Naive thymus-derived CD4-positive, alpha-beta T cell (primary cell): ENCODE measurements at regions not wholly inside any gene's neighbourhood (a gene's known extent, or its start where the extent isn't known, plus 50 kb on each side); places are given as distances from the start of the nearest gene placed in this dataset.

Experiments used
- ATAC-seq: fragments of 150-1000 bp; cut with Tn5 transposase; 2 replicates; pipeline ENCODE4 v1.10.0; 2021; ENCODE audit warnings: mild to moderate bottlenecking, moderate library complexity
- CTCF ChIA-PET: fragments of 350-600 bp; sonication (Branson Sonifier 250); formaldehyde crosslinking; loops from one replicate; lab custom pipeline; 2021; ENCODE audit warnings: antibody characterized with exemption; lab: Charles Lee
- POLR2A ChIA-PET: fragments of 350-600 bp; sonication (Branson Sonifier 250); formaldehyde crosslinking; loops from one replicate; lab custom pipeline; 2021; ENCODE audit warnings: antibody characterized with exemption, inconsistent platforms; lab: Charles Lee
- DNase-seq, 9 donors: peaks; one replicate each; pipeline versions ENCODE4 v3.0.0 to v3.0.0-alpha.2; 2020 to 2022; ENCODE audit warnings: mixed read lengths in 1 of 9
- H3K27ac ChIP-seq: one replicate; pipeline ENCODE4 v1.7.0; 2013; ENCODE audit warnings: mild to moderate bottlenecking, low read depth, low read length, moderate library complexity
- H3K27me3 ChIP-seq, 2 donors: one replicate each; pipeline ENCODE4 v1.7.0; 2013; ENCODE audit warnings: low read length in 2 of 2, mild to moderate bottlenecking in 2 of 2, moderate library complexity in 2 of 2; ENCODE audit not compliant: control insufficient read depth in 2 of 2, insufficient read depth in 2 of 2
- H3K36me3 ChIP-seq, 3 experiments: 1 replicate in 2 of 3; 2 replicates in 1 of 3; pipeline ENCODE4 v1.7.0; 2013; ENCODE audit warnings: low read length in 3 of 3, mild to moderate bottlenecking in 3 of 3, moderate library complexity in 1 of 3; ENCODE audit not compliant: insufficient read depth in 3 of 3, control insufficient read depth in 2 of 3
- H3K4me1 ChIP-seq, 2 donors: one replicate each; pipeline ENCODE4 v1.7.0; 2013; ENCODE audit warnings: low read length in 2 of 2, mild to moderate bottlenecking in 2 of 2, moderate library complexity in 1 of 2; ENCODE audit not compliant: control insufficient read depth in 2 of 2, insufficient read depth in 2 of 2
- H3K4me3 ChIP-seq: 2 replicates; pipeline ENCODE4 v1.7.0; 2013; ENCODE audit warnings: mild to moderate bottlenecking, low read length
- H3K9me3 ChIP-seq, 3 experiments: 1 replicate in 2 of 3; 2 replicates in 1 of 3; pipeline ENCODE4 v1.7.0; 2013; ENCODE audit warnings: low read length in 3 of 3; ENCODE audit not compliant: control insufficient read depth in 2 of 3
- H3K27ac Mint-ChIP-seq, 9 donors: one replicate each; pipeline ENCODE4 v1.8.0; 2020 to 2022; ENCODE audit warnings: mixed read lengths in 9 of 9, mild to moderate bottlenecking in 8 of 9, moderate library complexity in 5 of 9, inconsistent platforms in 2 of 9
- H3K27me3 Mint-ChIP-seq, 5 donors: one replicate each; pipeline ENCODE4 v1.8.0; 2021 to 2022; ENCODE audit warnings: mixed read lengths in 5 of 5, mild to moderate bottlenecking in 1 of 5
- H3K36me3 Mint-ChIP-seq, 5 donors: one replicate each; pipeline ENCODE4 v1.8.0; 2020 to 2022; ENCODE audit warnings: mixed read lengths in 5 of 5, mild to moderate bottlenecking in 3 of 5, inconsistent platforms in 1 of 5
- H3K4me1 Mint-ChIP-seq, 7 donors: one replicate each; pipeline ENCODE4 v1.8.0; 2020 to 2022; ENCODE audit warnings: mixed read lengths in 7 of 7, mild to moderate bottlenecking in 3 of 7, inconsistent platforms in 1 of 7
- H3K4me3 Mint-ChIP-seq, 10 donors: one replicate each; pipeline ENCODE4 v1.8.0; 2020 to 2022; ENCODE audit warnings: mild to moderate bottlenecking in 10 of 10, mixed read lengths in 10 of 10, moderate library complexity in 6 of 10, inconsistent platforms in 2 of 10
- H3K9me3 Mint-ChIP-seq, 11 donors: one replicate each; pipeline ENCODE4 v1.8.0; 2020 to 2022; ENCODE audit warnings: mixed read lengths in 11 of 11, mild to moderate bottlenecking in 4 of 11, inconsistent platforms in 1 of 11, moderate library complexity in 1 of 11
- intact Hi-C, 2 donors: fragments of 100-400 bp; cut with micrococcal nuclease; formaldehyde crosslinking; loops; one replicate each; pipeline ENCODE4 v1.15.1; 2023

DNA sequence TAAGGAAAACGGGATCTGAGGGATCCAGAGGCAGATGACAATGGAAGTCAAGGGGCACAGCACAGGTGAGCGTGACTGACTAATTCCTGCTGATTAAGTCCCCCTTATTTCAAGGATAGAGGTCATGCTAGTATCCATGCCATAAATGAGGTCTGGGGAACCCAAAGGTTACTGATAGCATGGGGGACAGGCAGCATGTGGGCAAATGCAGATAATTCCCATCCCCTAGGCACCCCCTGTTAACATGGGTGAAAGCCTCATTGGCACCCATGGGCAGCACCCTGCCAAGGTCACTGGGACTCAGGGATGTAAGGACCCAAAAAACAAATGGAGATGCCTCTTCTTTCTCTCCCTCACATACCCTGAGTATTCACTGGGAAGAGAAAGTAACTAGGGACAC, 139.7 kb downstream of the WDR11 start:
- H3K4me3 ChIP-seq, result no peak overlapping the region
- CTCF ChIA-PET, result no interaction called here
- peaks cover 0 to 7% (median 0%) of the 10 kb centered on the region in 7 donors for H3K4me1 Mint-ChIP-seq
- H3K4me1 ChIP-seq, result no peaks in the 10 kb centered on the region
- no peak overlapping the region for H3K4me3 Mint-ChIP-seq
- H3K36me3 ChIP-seq, result no peaks in the 10 kb centered on the region
- POLR2A ChIA-PET, result no interaction called here
- H3K27me3 ChIP-seq, result no peaks in the 10 kb centered on the region
- no peak overlapping the region for H3K27ac ChIP-seq
- peaks cover 0 to 35% (median 21%) of the 10 kb centered on the region in 5 donors for H3K27me3 Mint-ChIP-seq
- ATAC-seq, result no peak
- intact Hi-C loops, result no loop called here
- peaks cover 0 to 13% (median 0%) of the 10 kb centered on the region in 5 donors for H3K36me3 Mint-ChIP-seq
- DNase-seq, result no peak
- H3K27ac Mint-ChIP-seq, result no peak overlapping the region
- H3K9me3 Mint-ChIP-seq, result peaks cover 3 to 60% (median 18%) of the 10 kb centered on the region in 11 donors
- H3K9me3 ChIP-seq, result peaks cover 0 to 9% (median 0%) of the 10 kb centered on the region in 3 experiments

DNA sequence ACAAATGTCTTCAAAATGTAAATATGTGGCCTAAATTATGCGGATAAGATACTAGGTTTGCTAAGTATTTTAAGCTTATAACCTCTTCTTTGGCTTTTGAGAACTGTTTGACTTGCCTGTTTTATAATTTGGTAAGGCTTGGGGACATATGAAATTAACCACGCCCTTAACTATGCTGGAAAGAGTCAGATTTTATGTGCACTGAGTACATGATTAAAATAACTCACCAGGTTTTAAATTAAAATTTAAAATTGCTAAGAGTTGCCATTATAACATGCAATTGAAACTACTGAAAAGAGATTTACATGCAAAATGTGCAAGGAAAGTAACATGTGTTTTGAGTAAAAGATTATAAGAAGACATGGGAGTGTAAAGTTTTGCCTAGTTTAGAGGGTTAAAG, 141.9 kb downstream of the WDR11 start:
- peaks cover 0 to 13% (median 0%) of the 10 kb centered on the region in 5 donors for H3K36me3 Mint-ChIP-seq
- intact Hi-C loops, result no loop called here
- ChIA-PET POLR2A (no interaction called here), CTCF (no interaction called here)
- Histone ChIP-seq H3K9me3 (peaks cover 0 to 5% (median 0%) of the 10 kb centered on the region in 3 experiments), H3K27me3 (no peaks in the 10 kb centered on the region), H3K4me3 (no peak overlapping the region), H3K27ac (no peak overlapping the region), H3K36me3 (no peaks in the 10 kb centered on the region), H3K4me1 (no peaks in the 10 kb centered on the region)
- no peak for ATAC-seq
- H3K27me3 Mint-ChIP-seq, result peaks cover 0 to 28% (median 18%) of the 10 kb centered on the region in 5 donors
- no peak for DNase-seq
- H3K4me1 Mint-ChIP-seq, result peaks cover 0 to 7% (median 0%) of the 10 kb centered on the region in 7 donors
- H3K9me3 Mint-ChIP-seq, result peaks cover 0 to 69% (median 15%) of the 10 kb centered on the region in 11 donors
- H3K27ac Mint-ChIP-seq, result no peak overlapping the region
- H3K4me3 Mint-ChIP-seq, result no peak overlapping the region

DNA sequence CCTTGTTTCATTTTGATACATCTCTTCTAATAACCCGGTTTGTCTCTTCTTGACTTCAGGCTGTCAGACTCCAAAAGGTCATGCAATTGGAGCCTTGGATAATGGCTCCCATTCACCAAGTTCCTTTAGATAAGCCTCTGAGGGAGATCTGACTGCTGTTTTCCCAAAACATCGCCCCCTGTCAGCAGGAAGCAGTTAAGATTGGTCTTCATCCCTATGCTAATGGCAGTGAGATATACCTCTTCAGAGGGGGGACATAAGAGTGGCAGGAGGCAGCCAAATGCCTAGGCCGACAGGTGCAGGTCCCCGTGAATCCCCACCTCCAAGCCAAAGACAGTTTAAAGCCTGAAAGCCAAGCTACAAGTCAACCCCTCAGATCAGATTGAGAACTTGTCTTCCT, 144.6 kb downstream of the WDR11 start:
- H3K4me3 ChIP-seq, result no peak overlapping the region
- no peaks in the 10 kb centered on the region for H3K4me1 Mint-ChIP-seq
- H3K27me3 Mint-ChIP-seq, result peaks cover 0 to 25% (median 5%) of the 10 kb centered on the region in 5 donors
- no peaks in the 10 kb centered on the region for H3K27me3 ChIP-seq
- CTCF ChIA-PET, result no interaction called here
- no peaks in the 10 kb centered on the region for H3K4me1 ChIP-seq
- H3K36me3 Mint-ChIP-seq, result no peaks in the 10 kb centered on the region
- H3K9me3 Mint-ChIP-seq, result peaks cover 0 to 43% (median 11%) of the 10 kb centered on the region in 11 donors
- H3K27ac Mint-ChIP-seq, result no peak overlapping the region
- H3K9me3 ChIP-seq, result no peaks in the 10 kb centered on the region
- no peak overlapping the region for H3K27ac ChIP-seq
- POLR2A ChIA-PET, result no interaction called here
- ATAC-seq (no peak), DNase-seq (no peak)
- H3K4me3 Mint-ChIP-seq, result no peak overlapping the region
- intact Hi-C loops, result no loop called here
- H3K36me3 ChIP-seq, result no peaks in the 10 kb centered on the region

DNA sequence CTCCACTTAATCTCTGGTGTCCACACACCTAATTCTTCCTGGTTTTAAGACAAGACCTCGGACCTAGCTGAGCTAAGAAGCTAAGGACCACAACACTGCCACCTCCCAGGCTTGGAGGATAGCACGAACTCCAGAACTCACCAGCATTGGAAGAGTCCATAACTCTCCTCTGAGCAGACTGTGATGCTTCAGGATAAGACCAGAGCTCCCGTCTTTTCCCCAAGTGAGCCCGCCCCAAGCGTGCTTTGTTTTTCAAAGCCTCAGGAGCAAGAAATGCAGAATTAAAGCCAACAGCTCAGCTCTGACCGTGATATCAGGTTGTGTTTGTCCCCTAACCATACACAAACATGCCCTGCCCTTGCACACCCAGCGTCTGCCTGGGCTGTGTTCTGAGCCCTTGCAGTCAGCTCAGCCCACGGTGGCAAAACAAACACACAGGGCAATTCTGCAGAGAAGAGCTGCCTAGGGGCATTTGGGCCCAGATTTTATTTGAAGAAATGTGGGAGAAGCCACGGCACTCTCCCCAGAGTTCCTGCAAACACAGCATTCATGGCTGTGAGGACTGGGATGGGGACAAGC, 145.4 kb downstream of the WDR11 start:
- Mint-ChIP-seq H3K36me3 (no peaks in the 10 kb centered on the region), H3K9me3 (peaks cover 0 to 38% (median 9%) of the 10 kb centered on the region in 11 donors), H3K4me3 (no peak overlapping the region), H3K27me3 (peaks cover 0 to 21% (median 5%) of the 10 kb centered on the region in 5 donors), H3K4me1 (no peaks in the 10 kb centered on the region), H3K27ac (no peak overlapping the region)
- ChIA-PET POLR2A (no interaction called here), CTCF (no interaction called here)
- no peak overlapping the region for H3K27ac ChIP-seq
- intact Hi-C loops, result no loop called here
- H3K4me1 ChIP-seq, result no peaks in the 10 kb centered on the region
- H3K36me3 ChIP-seq, result no peaks in the 10 kb centered on the region
- H3K9me3 ChIP-seq, result no peaks in the 10 kb centered on the region
- no peaks in the 10 kb centered on the region for H3K27me3 ChIP-seq
- DNase-seq, result no peak
- no peak overlapping the region for H3K4me3 ChIP-seq
- ATAC-seq, result no peak

DNA sequence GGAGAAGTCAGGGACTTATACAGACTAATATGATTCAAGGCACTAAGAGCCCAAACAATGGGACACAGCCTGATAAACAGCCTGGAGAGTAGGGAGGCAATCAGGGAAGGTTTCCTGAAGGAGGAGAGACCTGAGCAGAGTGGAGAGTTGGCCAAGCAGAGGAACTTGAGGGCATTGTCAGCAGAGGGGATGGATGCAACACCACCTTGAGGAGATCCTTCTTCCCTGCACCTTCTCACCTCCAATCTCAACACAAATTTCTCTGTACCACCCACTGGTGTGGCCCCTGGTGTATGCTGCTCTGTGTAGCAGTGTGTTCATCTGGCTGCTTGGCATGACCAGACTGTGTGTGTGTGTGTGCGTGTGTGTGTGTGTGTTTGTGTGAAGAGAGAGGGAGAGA, 146.2 kb downstream of the WDR11 start:
- Histone ChIP-seq H3K4me1 (no peaks in the 10 kb centered on the region), H3K4me3 (no peak overlapping the region), H3K27me3 (no peaks in the 10 kb centered on the region), H3K36me3 (no peaks in the 10 kb centered on the region), H3K9me3 (no peaks in the 10 kb centered on the region), H3K27ac (no peak overlapping the region)
- no peak overlapping the region for H3K4me3 Mint-ChIP-seq
- H3K4me1 Mint-ChIP-seq, result peaks cover 0 to 1% (median 0%) of the 10 kb centered on the region in 7 donors
- ChIA-PET CTCF (no interaction called here), POLR2A (no interaction called here)
- peaks cover 0 to 21% (median 5%) of the 10 kb centered on the region in 5 donors for H3K27me3 Mint-ChIP-seq
- peaks cover 0 to 33% (median 9%) of the 10 kb centered on the region in 11 donors for H3K9me3 Mint-ChIP-seq
- no peak overlapping the region for H3K27ac Mint-ChIP-seq
- ATAC-seq, result no peak
- no peak for DNase-seq
- intact Hi-C loops, result no loop called here
- H3K36me3 Mint-ChIP-seq, result no peaks in the 10 kb centered on the region

DNA sequence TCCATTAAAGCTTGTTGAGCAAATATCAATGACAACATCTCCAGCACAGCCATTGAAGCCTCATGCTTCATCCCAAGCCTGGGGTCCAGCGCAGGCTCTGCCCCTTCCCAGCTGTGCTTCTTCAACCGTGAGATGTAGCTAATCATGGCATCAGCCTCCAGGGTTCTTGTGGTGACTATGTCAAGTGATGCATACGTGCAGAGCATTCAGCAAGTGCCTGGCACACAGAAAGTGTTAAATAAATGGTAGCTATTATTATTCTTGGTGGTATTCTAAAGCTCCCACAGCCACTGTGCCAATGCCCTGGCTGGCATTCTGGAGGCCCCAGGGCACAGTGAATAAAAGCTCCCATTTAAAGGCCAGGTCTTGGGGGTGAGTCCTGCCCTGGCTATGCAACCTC, 146.6 kb downstream of the WDR11 start:
- peaks cover 0 to 1% (median 0%) of the 10 kb centered on the region in 7 donors for H3K4me1 Mint-ChIP-seq
- DNase-seq (no peak), ATAC-seq (no peak)
- POLR2A ChIA-PET, result no interaction called here
- H3K9me3 ChIP-seq, result no peaks in the 10 kb centered on the region
- H3K36me3 Mint-ChIP-seq, result no peaks in the 10 kb centered on the region
- no peaks in the 10 kb centered on the region for H3K36me3 ChIP-seq
- H3K4me1 ChIP-seq, result no peaks in the 10 kb centered on the region
- CTCF ChIA-PET, result no interaction called here
- H3K9me3 Mint-ChIP-seq, result peaks cover 0 to 30% (median 6%) of the 10 kb centered on the region in 11 donors
- intact Hi-C loops, result no loop called here
- H3K4me3 ChIP-seq, result no peak overlapping the region
- peaks cover 0 to 21% (median 5%) of the 10 kb centered on the region in 5 donors for H3K27me3 Mint-ChIP-seq
- H3K27ac Mint-ChIP-seq, result no peak overlapping the region
- H3K4me3 Mint-ChIP-seq, result no peak overlapping the region
- H3K27me3 ChIP-seq, result no peaks in the 10 kb centered on the region
- no peak overlapping the region for H3K27ac ChIP-seq

DNA sequence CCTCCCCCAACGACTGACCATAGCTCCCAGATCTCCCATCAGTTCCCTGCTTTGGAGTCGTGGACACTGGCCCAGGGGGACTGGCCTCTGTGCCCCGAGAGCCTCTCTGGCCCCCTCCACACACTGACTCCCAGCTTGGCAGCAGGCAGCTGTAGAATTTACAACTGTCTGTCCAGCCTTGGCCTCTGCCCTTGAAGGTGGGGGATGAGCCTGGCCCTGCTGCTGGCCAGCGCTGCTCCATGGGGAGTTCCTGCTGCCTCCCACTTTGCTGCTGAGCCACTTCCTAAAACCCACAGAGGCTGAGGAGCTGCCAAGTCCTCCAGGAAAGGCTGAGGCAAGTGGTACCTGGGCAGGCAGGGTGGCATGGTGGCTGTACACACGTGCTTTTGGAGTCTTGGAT, 147.1 kb downstream of the WDR11 start:
- no peaks in the 10 kb centered on the region for H3K4me1 ChIP-seq
- H3K27me3 ChIP-seq, result no peaks in the 10 kb centered on the region
- Mint-ChIP-seq H3K36me3 (no peaks in the 10 kb centered on the region), H3K9me3 (peaks cover 0 to 30% (median 6%) of the 10 kb centered on the region in 11 donors), H3K4me3 (no peak overlapping the region), H3K27ac (no peak overlapping the region), H3K27me3 (peaks cover 0 to 21% (median 5%) of the 10 kb centered on the region in 5 donors), H3K4me1 (peaks cover 0 to 1% (median 0%) of the 10 kb centered on the region in 7 donors)
- no peak for DNase-seq
- CTCF ChIA-PET, result no interaction called here
- no peak overlapping the region for H3K27ac ChIP-seq
- POLR2A ChIA-PET, result no interaction called here
- no peak overlapping the region for H3K4me3 ChIP-seq
- intact Hi-C loops, result no loop called here
- H3K36me3 ChIP-seq, result no peaks in the 10 kb centered on the region
- H3K9me3 ChIP-seq, result no peaks in the 10 kb centered on the region
- no peak for ATAC-seq
